Endothelial cell of umbilical vein (primary cell): ENCODE measurements at regions not wholly inside any gene's neighbourhood (a gene's known extent, or its start where the extent isn't known, plus 50 kb on each side); places are given as distances from the start of the nearest gene placed in this dataset.

Experiments
- BruUV-seq: library from RNA; stranded (reverse); fragments of 400-500 nt; replicated peaks from 2 replicates; lab custom pipeline; 2021; lab: Mats Ljungman, UMichigan
- CTCF ChIA-PET: fragments of 300-600, 350-600 bp; sonication (Branson Sonifier 250); formaldehyde crosslinking; loops from one replicate; lab custom pipeline; 2021; ENCODE audit warnings: antibody characterized with exemption, inconsistent platforms; lab: Charles Lee
- POLR2A ChIA-PET: fragments of 300-600, 350-600 bp; sonication (Branson Sonifier 250); formaldehyde crosslinking; loops from one replicate; lab custom pipeline; 2021; ENCODE audit warnings: antibody characterized with exemption, inconsistent platforms; lab: Charles Lee
- DNase-seq: peaks from one replicate; pipeline ENCODE4 v3.0.0-alpha.2; 2011; ENCODE audit warnings: low read depth, low spot score
- FAIRE-seq: peaks from 2 replicates; lab custom pipeline; 2011; peaks lifted over from hg19 to GRCh38; lab: Jason Lieb, UNC
- H2AFZ ChIP-seq: 2 replicates; pipeline ENCODE4 v1.6.0; 2012; ENCODE audit warnings: low read depth, low read length, control low read depth, inconsistent platforms
- H3K27ac ChIP-seq: 2 replicates; pipeline ENCODE4 v1.5.1; 2011; ENCODE audit warnings: low read depth, mild to moderate bottlenecking, control low read depth, low read length, moderate library complexity; ENCODE audit not compliant: insufficient read depth
- H3K27me3 ChIP-seq, 2 experiments: 2 replicates each; pipeline versions ENCODE4 v1.6.0 to v1.6.1; 2011; ENCODE audit warnings: low read length in 2 of 2, mixed read lengths in 1 of 2; ENCODE audit not compliant: control insufficient read depth in 2 of 2, insufficient read depth in 2 of 2
- H3K36me3 ChIP-seq, 2 experiments: 2 replicates in 1 of 2; 3 replicates in 1 of 2; pipeline ENCODE4 v1.5.1; 2011; ENCODE audit warnings: low read length in 2 of 2, mild to moderate bottlenecking in 1 of 2, moderate library complexity in 1 of 2; ENCODE audit not compliant: control insufficient read depth in 2 of 2, insufficient read depth in 2 of 2; ENCODE audit errors: extremely low read depth in 1 of 2
- H3K4me1 ChIP-seq: 3 replicates; pipeline ENCODE4 v1.5.1; 2011; ENCODE audit warnings: mild to moderate bottlenecking, low read length; ENCODE audit not compliant: control insufficient read depth, insufficient read depth; ENCODE audit errors: extremely low read depth
- H3K4me2 ChIP-seq: 2 replicates; pipeline ENCODE4 v1.6.1; 2011; ENCODE audit warnings: low read length, control low read depth, mixed read lengths; ENCODE audit not compliant: insufficient read depth
- H3K4me3 ChIP-seq, 3 experiments: fragments of 200-600 bp in 1 of 3; sonication (generic), shearing (Covaris generic) in 1 of 3; replicated peaks in 1 of 3; 2 replicates each; pipeline ENCODE4 v1.5.1; 2011 to 2016; ENCODE audit warnings: control low read depth in 3 of 3, low read length in 3 of 3, mild to moderate bottlenecking in 2 of 3, inconsistent platforms in 1 of 3, low read depth in 1 of 3, moderate library complexity in 1 of 3; ENCODE audit not compliant: insufficient read depth in 1 of 3
- H3K79me2 ChIP-seq: 2 replicates; pipeline ENCODE4 v1.6.0; 2012; ENCODE audit warnings: low read length, inconsistent platforms; ENCODE audit not compliant: control insufficient read depth, insufficient read depth
- H3K9ac ChIP-seq: replicated peaks from 2 replicates; pipeline ENCODE3; 2011; ENCODE audit warnings: low read length, control low read depth; ENCODE audit not compliant: insufficient read depth; ENCODE audit errors: extremely low read depth
- H3K9me1 ChIP-seq: replicated peaks from 3 replicates; pipeline ENCODE4 v1.6.0; 2011; ENCODE audit warnings: mild to moderate bottlenecking, low read length; ENCODE audit not compliant: control insufficient read depth, insufficient read depth; ENCODE audit errors: extremely low read depth
- H3K9me3 ChIP-seq: replicated peaks from 2 replicates; pipeline ENCODE4 v1.5.1; 2012; ENCODE audit warnings: low read length, inconsistent platforms; ENCODE audit not compliant: control insufficient read depth, insufficient read depth
- H4K20me1 ChIP-seq: replicated peaks from 2 replicates; pipeline ENCODE3; 2011; ENCODE audit warnings: mild to moderate bottlenecking, low read length; ENCODE audit not compliant: control insufficient read depth, insufficient read depth; ENCODE audit errors: extremely low read depth
- CTCF ChIP-seq, 2 donors: IDR thresholded peaks; 1 replicate in 1 of 2; 2 replicates in 1 of 2; pipeline ENCODE4 v1.5.1; 2011; ENCODE audit warnings: low read length in 2 of 2, mild to moderate bottlenecking in 2 of 2, moderate library complexity in 2 of 2, control low read depth in 1 of 2, inconsistent platforms in 1 of 2, low read depth in 1 of 2; ENCODE audit not compliant: insufficient read depth in 1 of 2; ENCODE audit errors: extremely low read depth in 1 of 2
- EZH2 ChIP-seq: IDR thresholded peaks from 2 replicates; pipeline ENCODE4 v1.6.1; 2012; ENCODE audit warnings: borderline replicate concordance, low read depth, mild to moderate bottlenecking, moderate library complexity, low read length, inconsistent platforms; ENCODE audit not compliant: severe bottlenecking
- FOS ChIP-seq: IDR thresholded peaks from 2 replicates; pipeline ENCODE4 v1.6.1; 2011; ENCODE audit warnings: mild to moderate bottlenecking, low read length, moderate library complexity, borderline replicate concordance; ENCODE audit not compliant: insufficient read depth
- GATA2 ChIP-seq: IDR thresholded peaks from 2 replicates; pipeline ENCODE4 v1.7.0; 2011; ENCODE audit warnings: low read depth, mild to moderate bottlenecking, moderate library complexity, mixed read lengths, low read length; ENCODE audit not compliant: insufficient read length, insufficient read depth
- JUN ChIP-seq: IDR thresholded peaks from 2 replicates; pipeline ENCODE4 v1.6.1; 2011; ENCODE audit warnings: borderline replicate concordance, low read depth; ENCODE audit not compliant: insufficient read length, insufficient read depth
- MYC ChIP-seq: IDR thresholded peaks from one replicate; pipeline ENCODE4 v1.6.1; 2011; ENCODE audit warnings: mild to moderate bottlenecking, low read depth, low read length
- POLR2A ChIP-seq: IDR thresholded peaks from 2 replicates; pipeline ENCODE4 v1.6.1; 2012; ENCODE audit warnings: low read depth, mild to moderate bottlenecking, control low read depth, low read length
- POLR2AphosphoS5 ChIP-seq: IDR thresholded peaks from 2 replicates; pipeline ENCODE4 v1.6.1; 2012; ENCODE audit warnings: low read depth, mild to moderate bottlenecking, control low read depth, low read length, moderate library complexity; ENCODE audit not compliant: insufficient read depth
- dilution Hi-C: fragments of 300-500 bp; cut with MboI; formaldehyde crosslinking; loops from one replicate; pipeline ENCODE4 v1.15.0; 2019; ENCODE audit warnings: low sequenced_read_pairs; ENCODE audit not compliant: extremely low pct_ligation_motif_present
- intact Hi-C: fragments of 100-400 bp; cut with micrococcal nuclease; formaldehyde crosslinking; loops from one replicate; pipeline ENCODE4 v1.10.0; 2022
- TF ChIP-seq, protein P1 (sequence below): IDR thresholded peaks from 2 replicates; pipeline ENCODE4 v1.6.1; 2011; ENCODE audit not compliant: insufficient read depth, insufficient read length

DNA sequence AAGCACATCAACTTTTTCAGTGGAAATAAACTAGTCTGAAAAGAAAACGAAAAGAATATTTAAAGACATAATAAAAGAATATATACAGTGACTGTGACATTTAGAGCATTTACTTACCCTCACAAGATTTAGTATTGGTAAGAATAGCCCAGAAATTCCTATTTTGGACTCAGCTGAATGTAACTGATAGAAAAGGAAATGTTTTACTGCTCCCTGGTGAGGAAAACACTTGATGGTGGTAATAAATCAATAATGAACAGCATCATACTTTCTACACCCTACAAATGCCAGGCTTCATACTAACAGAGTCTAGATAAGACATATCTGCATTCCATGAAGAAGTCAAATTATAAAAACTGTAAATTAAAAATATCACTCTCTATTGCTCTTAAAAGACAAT, 753.5 kb upstream of the PCDH10 start:
- ChIA-PET POLR2A (no interaction called here), CTCF (no interaction called here)
- FAIRE-seq (no peak), DNase-seq (no peak)
- H3K9me3 ChIP-seq = no peaks in the 10 kb centered on the region
- TF ChIP-seq POLR2A = no peak
- TF ChIP-seq MYC = no peak
- no peak for TF ChIP-seq FOS
- no peak for TF ChIP-seq GATA2
- TF ChIP-seq JUN = no peak
- TF ChIP-seq, protein P1, sequence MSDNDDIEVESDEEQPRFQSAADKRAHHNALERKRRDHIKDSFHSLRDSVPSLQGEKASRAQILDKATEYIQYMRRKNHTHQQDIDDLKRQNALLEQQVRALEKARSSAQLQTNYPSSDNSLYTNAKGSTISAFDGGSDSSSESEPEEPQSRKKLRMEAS = no peak
- TF ChIP-seq EZH2 = no peak
- no peak for TF ChIP-seq POLR2AphosphoS5
- no peak for TF ChIP-seq CTCF (IDR thresholded peaks at IDR 0.05; ENCODE audit: extremely low read depth in 1 of 2, insufficient read depth in 1 of 2, low read depth in 1 of 2, low read length in 2 of 2)
- H3K9ac ChIP-seq = no peak overlapping the region
- BruUV-seq = no TSS peak
- no peaks in the 10 kb centered on the region for H3K36me3 ChIP-seq
- no peaks in the 10 kb centered on the region for H3K79me2 ChIP-seq
- H2AFZ ChIP-seq = no peak overlapping the region
- H3K4me3 ChIP-seq = no peak overlapping the region
- H4K20me1 ChIP-seq = no peaks in the 10 kb centered on the region
- no peak overlapping the region for H3K4me2 ChIP-seq
- H3K27me3 ChIP-seq = no peaks in the 10 kb centered on the region
- no peaks in the 10 kb centered on the region for H3K9me1 ChIP-seq
- H3K4me1 ChIP-seq = no peaks in the 10 kb centered on the region
- intact Hi-C loops (no loop called here), dilution Hi-C loops (no loop called here)
- H3K27ac ChIP-seq = no peak overlapping the region
